Omental fat pad (tissue), 3 donors: ENCODE measurements at regions not wholly inside any gene's neighbourhood (a gene's known extent, or its start where the extent isn't known, plus 50 kb on each side); places are given as distances from the start of the nearest gene placed in this dataset.

Experiments used
- ATAC-seq: fragments of 150-250 bp; one replicate; pipeline ENCODE4 v1.9.1; 2016; ENCODE audit warnings: mild to moderate bottlenecking, moderate library complexity; ENCODE audit not compliant: low FRiP score
- DNase-seq: peaks from one replicate; pipeline ENCODE4 v3.0.0-alpha.2; 2019; ENCODE audit warnings: low spot score
- CTCF ChIP-seq, 3 donors: fragments of 450-650 bp; IDR thresholded peaks; one replicate each; pipeline ENCODE4 v1.5.1; 2016 to 2017; ENCODE audit warnings: antibody characterized with exemption in 3 of 3, mild to moderate bottlenecking in 3 of 3, moderate library complexity in 2 of 3

GRCh38 chr10:50936335-50936734 lies 50.9 kb upstream of the A1CF start:
- no peak for ATAC-seq
- TF ChIP-seq CTCF (IDR thresholded peaks at IDR 0.05): no peak
- no peak for DNase-seq

GRCh38 chr10:50937230-50937907 lies 51.9 kb upstream of the A1CF start:
- TF ChIP-seq CTCF (IDR thresholded peaks at IDR 0.05): no peak
- ATAC-seq (no peak), DNase-seq (no peak)

- DNase-seq (no peak), ATAC-seq (no peak)
- TF ChIP-seq CTCF (IDR thresholded peaks at IDR 0.05): no peak
Observed at GRCh38 chr10:50941629-50942028, 56.2 kb upstream of the A1CF start.

GRCh38 chr10:50946991-50947781 lies 61.8 kb upstream of the A1CF start:
- ATAC-seq: no peak
- DNase-seq: no peak
- no peak for TF ChIP-seq CTCF (IDR thresholded peaks at IDR 0.05)

GRCh38 chr10:50951365-50951764 lies 65.9 kb upstream of the A1CF start:
- ATAC-seq: no peak
- no peak for DNase-seq
- no peak for TF ChIP-seq CTCF (IDR thresholded peaks at IDR 0.05)

GRCh38 chr10:50961297-50961696 lies 75.9 kb upstream of the A1CF start:
- ATAC-seq (no peak), DNase-seq (no peak)
- no peak for TF ChIP-seq CTCF (IDR thresholded peaks at IDR 0.05)

- ATAC-seq (no peak), DNase-seq (no peak)
- no peak for TF ChIP-seq CTCF (IDR thresholded peaks at IDR 0.05)
Observed at GRCh38 chr10:50963063-50963462, 77.6 kb upstream of the A1CF start.
